ENCODE measurements at regions not wholly inside any gene's neighbourhood (a gene's known extent, or its start where the extent isn't known, plus 50 kb on each side); places are given as distances from the start of the nearest gene placed in this dataset.
"Not testable (repeated sequence)": the region's sequence is repeated elsewhere in the genome, so short reads cannot be mapped to it uniquely, and the experiment has no call there.

GRCh38 chr9:26789959-26790358 lies 102.6 kb downstream of the CAAP1 start:
- H3K4me3 ChIP-seq (ENCODE audit: low read length), result no peak overlapping the region
- H3K27ac ChIP-seq (ENCODE audit: low read length), result no peak overlapping the region
- WGBS, result 47% methylated on average over 3 of the region's 3 CpGs
- DNase-seq, result no peak
- no peaks in the 10 kb centered on the region for H3K4me1 ChIP-seq (ENCODE audit: control insufficient read depth, insufficient read depth, low read length)
- H3K9me3 ChIP-seq (ENCODE audit: control insufficient read depth, low read length), result no peaks in the 10 kb centered on the region
- ATAC-seq, result no peak
- intact Hi-C loops (cut with DNase I), result no loop called here
- H3K27me3 ChIP-seq (ENCODE audit: control insufficient read depth, insufficient read depth), result no peaks in the 10 kb centered on the region

- H3K27ac ChIP-seq (ENCODE audit: low read length), result no peak overlapping the region
- no peaks in the 10 kb centered on the region for H3K4me1 ChIP-seq (ENCODE audit: control insufficient read depth, insufficient read depth, low read length)
- DNase-seq (no peak), ATAC-seq (no peak)
- no peak overlapping the region for H3K4me3 ChIP-seq (ENCODE audit: low read length)
- WGBS, result 51% methylated on average over 2 of the region's 2 CpGs
- intact Hi-C loops (cut with DNase I), result no loop called here
- no peaks in the 10 kb centered on the region for H3K9me3 ChIP-seq (ENCODE audit: control insufficient read depth, low read length)
- H3K27me3 ChIP-seq (ENCODE audit: control insufficient read depth, insufficient read depth), result no peaks in the 10 kb centered on the region
Measured at GRCh38 chr9:26786564-26786963, 106.0 kb downstream of the CAAP1 start.

GRCh38 chr9:26782899-26783298 lies 109.7 kb downstream of the CAAP1 start:
- Histone ChIP-seq H3K4me1 (ENCODE audit: control insufficient read depth, insufficient read depth, low read length) (no peaks in the 10 kb centered on the region), H3K27me3 (ENCODE audit: control insufficient read depth, insufficient read depth) (no peaks in the 10 kb centered on the region), H3K4me3 (ENCODE audit: low read length) (no peak overlapping the region), H3K27ac (ENCODE audit: low read length) (no peak overlapping the region), H3K9me3 (ENCODE audit: control insufficient read depth, low read length) (no peaks in the 10 kb centered on the region)
- ATAC-seq (no peak), DNase-seq (no peak)
- 81% methylated on average over 1 of the region's 1 CpG for WGBS
- intact Hi-C loops (cut with DNase I), result no loop called here

GRCh38 chr9:26781906-26782305 lies 110.7 kb downstream of the CAAP1 start:
- ATAC-seq (no peak), DNase-seq (no peak)
- Histone ChIP-seq H3K4me1 (ENCODE audit: control insufficient read depth, insufficient read depth, low read length) (no peaks in the 10 kb centered on the region), H3K27ac (ENCODE audit: low read length) (no peak overlapping the region), H3K9me3 (ENCODE audit: control insufficient read depth, low read length) (no peaks in the 10 kb centered on the region), H3K27me3 (ENCODE audit: control insufficient read depth, insufficient read depth) (no peaks in the 10 kb centered on the region), H3K4me3 (ENCODE audit: low read length) (no peak overlapping the region)
- intact Hi-C loops (cut with DNase I), result no loop called here
- WGBS, result 0% methylated on average over 1 of the region's 1 CpG

GRCh38 chr9:26780307-26780706 lies 112.3 kb downstream of the CAAP1 start:
- H3K4me3 ChIP-seq (ENCODE audit: low read length); H3K27me3 ChIP-seq (ENCODE audit: control insufficient read depth, insufficient read depth); H3K4me1 ChIP-seq (ENCODE audit: control insufficient read depth, insufficient read depth, low read length); ATAC-seq; intact Hi-C loops (cut with DNase I); DNase-seq; H3K9me3 ChIP-seq (ENCODE audit: control insufficient read depth, low read length); H3K27ac ChIP-seq (ENCODE audit: low read length): not testable (repeated sequence)
- 79% methylated on average over 3 of the region's 3 CpGs for WGBS

GRCh38 chr9:26779062-26779461 lies 113.5 kb downstream of the CAAP1 start:
- Histone ChIP-seq H3K4me1 (ENCODE audit: control insufficient read depth, insufficient read depth, low read length) (no peaks in the 10 kb centered on the region), H3K9me3 (ENCODE audit: control insufficient read depth, low read length) (no peaks in the 10 kb centered on the region), H3K27me3 (ENCODE audit: control insufficient read depth, insufficient read depth) (no peaks in the 10 kb centered on the region), H3K4me3 (ENCODE audit: low read length) (no peak overlapping the region), H3K27ac (ENCODE audit: low read length) (no peak overlapping the region)
- intact Hi-C loops (cut with DNase I), result no loop called here
- 81% methylated on average over 3 of the region's 3 CpGs for WGBS
- DNase-seq (no peak), ATAC-seq (no peak)

- Histone ChIP-seq H3K4me3 (ENCODE audit: low read length) (no peak overlapping the region), H3K27ac (ENCODE audit: low read length) (no peak overlapping the region), H3K4me1 (ENCODE audit: control insufficient read depth, insufficient read depth, low read length) (no peaks in the 10 kb centered on the region), H3K27me3 (ENCODE audit: control insufficient read depth, insufficient read depth) (no peaks in the 10 kb centered on the region), H3K9me3 (ENCODE audit: control insufficient read depth, low read length) (no peaks in the 10 kb centered on the region)
- intact Hi-C loops (cut with DNase I), result no loop called here
- DNase-seq (no peak), ATAC-seq (no peak)
- WGBS, result 69% methylated on average over 3 of the region's 3 CpGs
Measured at GRCh38 chr9:26775391-26775790, 117.2 kb downstream of the CAAP1 start.

- no peak overlapping the region for H3K4me3 ChIP-seq (ENCODE audit: low read length)
- WGBS, result 41% methylated on average over 4 of the region's 4 CpGs
- no peaks in the 10 kb centered on the region for H3K27me3 ChIP-seq (ENCODE audit: control insufficient read depth, insufficient read depth)
- no peaks in the 10 kb centered on the region for H3K9me3 ChIP-seq (ENCODE audit: control insufficient read depth, low read length)
- DNase-seq, result no peak
- H3K4me1 ChIP-seq (ENCODE audit: control insufficient read depth, insufficient read depth, low read length), result no peaks in the 10 kb centered on the region
- no peak for ATAC-seq
- H3K27ac ChIP-seq (ENCODE audit: low read length), result no peak overlapping the region
- intact Hi-C loops (cut with DNase I), result no loop called here
Measured at GRCh38 chr9:26773056-26773455, 119.5 kb downstream of the CAAP1 start.

- no peaks in the 10 kb centered on the region for H3K27me3 ChIP-seq (ENCODE audit: control insufficient read depth, insufficient read depth)
- no peaks in the 10 kb centered on the region for H3K4me1 ChIP-seq (ENCODE audit: control insufficient read depth, insufficient read depth, low read length)
- no peak overlapping the region for H3K4me3 ChIP-seq (ENCODE audit: low read length)
- ATAC-seq (no peak), DNase-seq (no peak)
- no peaks in the 10 kb centered on the region for H3K9me3 ChIP-seq (ENCODE audit: control insufficient read depth, low read length)
- WGBS, result 45% methylated on average over 2 of the region's 2 CpGs
- no peak overlapping the region for H3K27ac ChIP-seq (ENCODE audit: low read length)
- intact Hi-C loops (cut with DNase I), result no loop called here
Measured at GRCh38 chr9:26770821-26771220, 121.8 kb downstream of the CAAP1 start.

- ATAC-seq, result no peak
- no peak for DNase-seq
- Histone ChIP-seq H3K27ac (ENCODE audit: low read length) (no peak overlapping the region), H3K27me3 (ENCODE audit: control insufficient read depth, insufficient read depth) (no peaks in the 10 kb centered on the region), H3K9me3 (ENCODE audit: control insufficient read depth, low read length) (no peaks in the 10 kb centered on the region), H3K4me3 (ENCODE audit: low read length) (no peak overlapping the region), H3K4me1 (ENCODE audit: control insufficient read depth, insufficient read depth, low read length) (no peaks in the 10 kb centered on the region)
- 75% methylated on average over 2 of the region's 2 CpGs for WGBS
- intact Hi-C loops (cut with DNase I), result no loop called here
Measured at GRCh38 chr9:26768145-26768544, 124.5 kb downstream of the CAAP1 start.

GRCh38 chr9:26760675-26761074 lies 131.9 kb downstream of the CAAP1 start:
- H3K4me3 ChIP-seq (ENCODE audit: low read length), result no peak overlapping the region
- no peaks in the 10 kb centered on the region for H3K9me3 ChIP-seq (ENCODE audit: control insufficient read depth, low read length)
- DNase-seq (no peak), ATAC-seq (no peak)
- no peaks in the 10 kb centered on the region for H3K4me1 ChIP-seq (ENCODE audit: control insufficient read depth, insufficient read depth, low read length)
- no peaks in the 10 kb centered on the region for H3K27me3 ChIP-seq (ENCODE audit: control insufficient read depth, insufficient read depth)
- intact Hi-C loops (cut with DNase I), result no loop called here
- H3K27ac ChIP-seq (ENCODE audit: low read length), result no peak overlapping the region
- 81% methylated on average over 2 of the region's 2 CpGs for WGBS

GRCh38 chr9:26758655-26759054 lies 133.9 kb downstream of the CAAP1 start:
- Histone ChIP-seq H3K4me1 (ENCODE audit: control insufficient read depth, insufficient read depth, low read length) (no peaks in the 10 kb centered on the region), H3K27me3 (ENCODE audit: control insufficient read depth, insufficient read depth) (no peaks in the 10 kb centered on the region), H3K9me3 (ENCODE audit: control insufficient read depth, low read length) (no peaks in the 10 kb centered on the region), H3K4me3 (ENCODE audit: low read length) (no peak overlapping the region), H3K27ac (ENCODE audit: low read length) (no peak overlapping the region)
- intact Hi-C loops (cut with DNase I), result no loop called here
- ATAC-seq (no peak), DNase-seq (no peak)
- WGBS, result 56% methylated on average over 6 of the region's 6 CpGs
